CD4-positive, alpha-beta T cell (primary cell): ENCODE measurements at regions not wholly inside any gene's neighbourhood (a gene's known extent, or its start where the extent isn't known, plus 50 kb on each side); places are given as distances from the start of the nearest gene placed in this dataset.

ENCODE experiments used
- ATAC-seq: fragments of 200-7000 bp; cut with Tn5 transposase; one replicate; pipeline ENCODE4 v1.10.0; 2022; ENCODE audit warnings: mild to moderate bottlenecking; ENCODE audit not compliant: poor library complexity
- CTCF ChIA-PET: fragments of 350-600 bp; sonication (Branson Sonifier 250); formaldehyde crosslinking; loops from one replicate; lab custom pipeline; 2021; ENCODE audit warnings: antibody characterized with exemption, inconsistent platforms; lab: Charles Lee
- POLR2A ChIA-PET: fragments of 350-600 bp; sonication (Branson Sonifier 250); formaldehyde crosslinking; loops from one replicate; lab custom pipeline; 2021; ENCODE audit warnings: antibody characterized with exemption, inconsistent platforms; lab: Charles Lee
- DNase-seq, 14 experiments: peaks; one replicate each; pipeline ENCODE4 v3.0.0-alpha.2; 2013 to 2020; ENCODE audit warnings: mixed read lengths in 2 of 14
- H3K27ac ChIP-seq, 2 donors: one replicate each; pipeline versions ENCODE4 v1.5.1 to v1.7.0; 2013; ENCODE audit warnings: low read length in 2 of 2, low read depth in 1 of 2, mild to moderate bottlenecking in 1 of 2
- H3K27me3 ChIP-seq, 2 experiments: 1 replicate in 1 of 2; 2 replicates in 1 of 2; pipeline versions ENCODE4 v1.6.1 to v1.7.0; 2013; ENCODE audit warnings: low read length in 2 of 2, control low read depth in 1 of 2, mild to moderate bottlenecking in 1 of 2, moderate library complexity in 1 of 2; ENCODE audit not compliant: insufficient read depth in 2 of 2, control insufficient read depth in 1 of 2
- H3K36me3 ChIP-seq: one replicate; pipeline ENCODE4 v1.6.1; 2013; ENCODE audit warnings: low read length, control low read depth; ENCODE audit not compliant: insufficient read depth
- H3K4me1 ChIP-seq: one replicate; pipeline ENCODE4 v1.6.1; 2013; ENCODE audit warnings: low read length, control low read depth; ENCODE audit not compliant: insufficient read depth
- H3K4me3 ChIP-seq: one replicate; pipeline ENCODE4 v1.5.1; 2013; ENCODE audit warnings: mild to moderate bottlenecking, low read length, moderate library complexity
- H3K9me3 ChIP-seq, 2 experiments: 1 replicate in 1 of 2; 2 replicates in 1 of 2; pipeline versions ENCODE4 v1.6.1 to v1.7.0; 2013; ENCODE audit warnings: low read length in 2 of 2, mild to moderate bottlenecking in 2 of 2, control low read depth in 1 of 2, moderate library complexity in 1 of 2; ENCODE audit not compliant: control insufficient read depth in 1 of 2, insufficient read depth in 1 of 2
- H3K27ac Mint-ChIP-seq: one replicate; pipeline ENCODE4 v1.8.0; 2020; ENCODE audit warnings: mixed read lengths
- H3K27me3 Mint-ChIP-seq: one replicate; pipeline ENCODE4 v1.8.0; 2021; ENCODE audit warnings: mixed read lengths
- H3K36me3 Mint-ChIP-seq: one replicate; pipeline ENCODE4 v1.8.0; 2021; ENCODE audit warnings: low read depth, mixed read lengths
- H3K4me1 Mint-ChIP-seq: one replicate; pipeline ENCODE4 v1.8.0; 2021; ENCODE audit warnings: low read depth, mixed read lengths
- H3K4me3 Mint-ChIP-seq: one replicate; pipeline ENCODE4 v1.8.0; 2020; ENCODE audit warnings: mild to moderate bottlenecking, mixed read lengths
- H3K9me3 Mint-ChIP-seq: one replicate; pipeline ENCODE4 v1.8.0; 2020; ENCODE audit warnings: mixed read lengths
- CTCF ChIP-seq: fragments of 200-600 bp; IDR thresholded peaks from one replicate; pipeline ENCODE4 v1.8.0; 2022; ENCODE audit warnings: antibody characterized with exemption, mild to moderate bottlenecking
- intact Hi-C, 2 experiments: fragments of 100-400 bp; cut with DNase I in 1 of 2; cut with micrococcal nuclease in 1 of 2; formaldehyde crosslinking; loops; one replicate each; pipeline versions ENCODE4 v1.15.1 to v1.9.0; 2023 to 2025; cut with DNase I, micrococcal nuclease

- POLR2A ChIA-PET, result no interaction called here
- Histone ChIP-seq H3K4me1 (peaks cover 7% of the 10 kb centered on the region), H3K27me3 (no peaks in the 10 kb centered on the region), H3K36me3 (no peaks in the 10 kb centered on the region), H3K4me3 (no peak overlapping the region), H3K9me3 (no peaks in the 10 kb centered on the region), H3K27ac (no peak overlapping the region)
- Mint-ChIP-seq H3K4me1 (peaks cover 18% of the 10 kb centered on the region), H3K9me3 (no peaks in the 10 kb centered on the region), H3K4me3 (no peak overlapping the region), H3K36me3 (no peaks in the 10 kb centered on the region), H3K27ac (no peak overlapping the region), H3K27me3 (no peaks in the 10 kb centered on the region)
- ATAC-seq (no peak), DNase-seq (no peak)
- TF ChIP-seq CTCF, result no peak
- CTCF ChIA-PET, result no interaction called here
- intact Hi-C loops, result no loop called here
These were observed 90.2 kb upstream of the CTSC start for GRCh38 chr11:88427719-88428118.

DNA sequence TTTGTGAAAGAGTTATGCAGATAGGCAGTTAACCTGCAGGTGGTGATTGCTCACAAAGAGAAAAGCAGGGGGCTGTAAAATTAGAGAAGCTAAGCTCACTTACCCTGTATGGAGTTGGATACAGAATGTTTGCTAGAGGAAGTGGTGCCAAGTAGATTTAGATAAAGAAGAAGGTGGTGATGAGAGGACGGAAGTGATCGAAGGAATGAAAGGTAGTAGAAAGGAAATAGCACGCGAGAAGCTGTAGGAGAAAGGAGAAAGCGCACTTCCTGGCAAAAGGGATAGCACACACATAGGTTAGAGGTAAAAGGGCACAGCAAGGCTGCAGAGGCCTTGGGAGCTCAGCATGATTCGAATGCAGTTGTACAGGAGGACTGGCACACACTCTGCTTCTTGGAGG lies 87.3 kb upstream of the CTSC start:
- H3K4me1 ChIP-seq, result peaks cover 21% of the 10 kb centered on the region
- Mint-ChIP-seq H3K27me3 (no peaks in the 10 kb centered on the region), H3K9me3 (no peaks in the 10 kb centered on the region), H3K27ac (no peak overlapping the region), H3K4me3 (peak overlapping the region; percentile 16), H3K4me1 (peaks cover 40% of the 10 kb centered on the region), H3K36me3 (no peaks in the 10 kb centered on the region)
- ChIA-PET CTCF (no interaction called here), POLR2A (interaction anchor here (1.2 to 1.6 kb wide), 2 partner anchors 10 to 87 kb away, joined by 3 to 11 read pairs; partner anchors contain the start of gene CTSC)
- TF ChIP-seq CTCF, result no peak
- H3K27me3 ChIP-seq, result no peaks in the 10 kb centered on the region
- H3K27ac ChIP-seq, result no peak overlapping the region
- intact Hi-C loops, result no loop called here
- no peaks in the 10 kb centered on the region for H3K9me3 ChIP-seq
- no peaks in the 10 kb centered on the region for H3K36me3 ChIP-seq
- no peak overlapping the region for H3K4me3 ChIP-seq
- ATAC-seq (no peak), DNase-seq (no peak)

DNA sequence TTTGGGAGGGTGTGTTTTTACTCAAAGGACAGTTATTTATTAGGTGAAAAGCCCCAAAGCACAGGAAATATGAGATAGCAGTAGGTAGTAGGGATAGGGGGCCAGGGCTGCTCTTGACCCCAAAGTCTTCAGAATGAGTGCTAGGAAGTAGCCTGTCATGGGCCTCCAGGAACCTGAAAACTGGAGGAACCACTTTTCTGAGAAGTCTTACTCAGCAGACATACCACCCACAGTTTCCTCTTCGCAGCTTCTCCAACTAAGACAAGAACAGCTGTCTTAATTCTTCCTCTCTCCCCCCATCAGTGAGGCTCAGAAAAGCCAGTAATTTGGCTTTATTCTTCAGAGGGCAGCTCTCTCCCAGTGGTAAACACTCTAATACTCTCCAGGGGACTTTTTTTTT lies 84.0 kb upstream of the CTSC start:
- Mint-ChIP-seq H3K36me3 (no peaks in the 10 kb centered on the region), H3K4me3 (no peak overlapping the region), H3K9me3 (no peaks in the 10 kb centered on the region), H3K27me3 (no peaks in the 10 kb centered on the region), H3K27ac (peak overlapping the region; percentile 50), H3K4me1 (peaks cover 52% of the 10 kb centered on the region)
- Histone ChIP-seq H3K4me3 (no peak overlapping the region), H3K27me3 (no peaks in the 10 kb centered on the region), H3K27ac (no peak overlapping the region), H3K9me3 (no peaks in the 10 kb centered on the region), H3K36me3 (no peaks in the 10 kb centered on the region), H3K4me1 (peaks cover 21% of the 10 kb centered on the region)
- ChIA-PET CTCF (no interaction called here), POLR2A (interaction anchor here (0.7 to 1.1 kb wide), 2 partner anchors 15 to 441 kb away, joined by 3 to 4 read pairs; no protein-coding TSS in a partner anchor)
- no peak for TF ChIP-seq CTCF
- ATAC-seq (no peak), DNase-seq (peak in 4 of 14 experiments; percentile 4 to 56 (median 28))
- intact Hi-C loops, result no loop called here
